GM19240 (cell line): ENCODE measurements at regions not wholly inside any gene's neighbourhood (a gene's known extent, or its start where the extent isn't known, plus 50 kb on each side); places are given as distances from the start of the nearest gene placed in this dataset.

ENCODE experiments used
- DNase-seq: peaks from one replicate; pipeline ENCODE4 v3.0.0; 2011; ENCODE audit warnings: low spot score; ENCODE audit not compliant: insufficient read length

GRCh38 chr15:97084650-97085049 lies 754.1 kb downstream of the NR2F2 start:
- no peak for DNase-seq

- DNase-seq, result no peak
Observed at GRCh38 chr15:97085731-97086130, 755.2 kb downstream of the NR2F2 start.

GRCh38 chr15:97087006-97087741 lies 756.7 kb downstream of the NR2F2 start:
- DNase-seq, result no peak

GRCh38 chr15:97091093-97091492 lies 760.6 kb downstream of the NR2F2 start:
- no peak for DNase-seq

- DNase-seq, result no peak
Observed at GRCh38 chr15:97092656-97093055, 762.2 kb downstream of the NR2F2 start.

GRCh38 chr15:97096303-97096835 lies 765.9 kb downstream of the NR2F2 start:
- no peak for DNase-seq

- no peak for DNase-seq
Observed at GRCh38 chr15:97099040-97099439, 768.5 kb downstream of the NR2F2 start.

- DNase-seq, result no peak
Observed at GRCh38 chr15:97101572-97101971, 771.1 kb downstream of the NR2F2 start.

GRCh38 chr15:97114900-97115760 lies 784.6 kb downstream of the NR2F2 start:
- DNase-seq, result no peak

- no peak for DNase-seq
Observed at GRCh38 chr15:97115761-97116070, 785.2 kb downstream of the NR2F2 start.

- no peak for DNase-seq
Observed at GRCh38 chr15:97124790-97125189, 794.3 kb downstream of the NR2F2 start.

GRCh38 chr15:97126553-97127233 lies 796.2 kb downstream of the NR2F2 start:
- no peak for DNase-seq

- no peak for DNase-seq
Observed at GRCh38 chr15:97129674-97130073, 799.2 kb downstream of the NR2F2 start.

- no peak for DNase-seq
Observed at GRCh38 chr15:97140216-97140615, 809.7 kb downstream of the NR2F2 start.

- no peak for DNase-seq
Observed at GRCh38 chr15:97141360-97141759, 810.9 kb downstream of the NR2F2 start.

GRCh38 chr15:97141871-97142270 lies 811.4 kb downstream of the NR2F2 start:
- DNase-seq, result no peak

GRCh38 chr15:97143592-97144376 lies 813.3 kb downstream of the NR2F2 start:
- no peak for DNase-seq

- no peak for DNase-seq
Observed at GRCh38 chr15:97144377-97144711, 813.8 kb downstream of the NR2F2 start.

GRCh38 chr15:97146929-97147870 lies 813.3 kb upstream of the ARRDC4 start:
- no peak for DNase-seq

GRCh38 chr15:97153356-97153965 lies 807.0 kb upstream of the ARRDC4 start:
- no peak for DNase-seq
